A549 (cell line): ENCODE measurements at regions not wholly inside any gene's neighbourhood (a gene's known extent, or its start where the extent isn't known, plus 50 kb on each side); places are given as distances from the start of the nearest gene placed in this dataset.

ENCODE experiments used
- ATAC-seq, 2 experiments: fragments of 200-7000 bp in 1 of 2; fragments of >200 bp in 1 of 2; cut with Nextera tagmentation in 1 of 2; cut with Tn5 transposase in 1 of 2; 3 replicates each; pipeline versions ENCODE4 v1.8.0 to v1.9.1; 2018 to 2020; ENCODE audit warnings: mild to moderate bottlenecking in 1 of 2, moderate library complexity in 1 of 2
- CTCF ChIA-PET: fragments of 300-600 bp; sonication (Branson Sonifier 250); formaldehyde crosslinking; extraction: SDS; loops from one replicate; lab custom pipeline; 2021; ENCODE audit warnings: antibody characterized with exemption, inconsistent platforms; lab: Yijun Ruan, JAX
- POLR2A ChIA-PET: fragments of 350-600 bp; formaldehyde crosslinking; extraction: SDS; loops from one replicate; lab custom pipeline; 2021; ENCODE audit warnings: antibody characterized with exemption, inconsistent platforms; lab: Yijun Ruan, JAX
- DNase-seq, 2 experiments: peaks; one replicate each; pipeline versions ENCODE4 v3.0.0 to v3.0.0-alpha.2; 2011 to 2016; ENCODE audit warnings: low read depth in 1 of 2, low spot score in 1 of 2
- FAIRE-seq: peaks from 2 replicates; lab custom pipeline; 2011; peaks lifted over from hg19 to GRCh38; lab: Jason Lieb, UNC
- H3K27ac ChIP-seq, 2 experiments: fragments of >200 bp; sonication (Bioruptor Twin); formaldehyde crosslinking; 3 replicates each; pipeline ENCODE4 v1.5.1; 2016 to 2017
- H3K4me1 ChIP-seq: fragments of >200 bp; sonication (Bioruptor Twin); formaldehyde crosslinking; 3 replicates; pipeline ENCODE4 v1.6.1; 2016
- H3K4me2 ChIP-seq: fragments of >200 bp; sonication (Bioruptor Twin); formaldehyde crosslinking; 3 replicates; pipeline ENCODE4 v1.6.1; 2016
- H3K4me3 ChIP-seq: fragments of >200 bp; sonication (Bioruptor Twin); formaldehyde crosslinking; 3 replicates; pipeline ENCODE4 v1.5.1; 2016
- H3K9me3 ChIP-seq: fragments of >200 bp; sonication (Bioruptor Twin); formaldehyde crosslinking; 3 replicates; pipeline ENCODE4 v1.6.1; 2016
- BHLHE40 ChIP-seq: IDR thresholded peaks from 2 replicates; pipeline ENCODE4 v1.6.1; 2012; ENCODE audit warnings: low read depth, low read length, inconsistent platforms
- CBX2 ChIP-seq: fragments of 200-600 bp; sonication (generic); IDR thresholded peaks from 2 replicates; pipeline ENCODE4 v1.6.1; 2016; ENCODE audit warnings: low read depth, mild to moderate bottlenecking, borderline replicate concordance
- E2F6 ChIP-seq: IDR thresholded peaks from 2 replicates; pipeline ENCODE4 v1.6.1; 2012; ENCODE audit warnings: low read depth, borderline replicate concordance
- EP300 ChIP-seq, 2 experiments: fragments of >200 bp; sonication (Bioruptor Twin); formaldehyde crosslinking; IDR thresholded peaks; 2 replicates in 1 of 2; 3 replicates in 1 of 2; pipeline ENCODE4 v1.6.1; 2016 to 2017
- FOSL2 ChIP-seq, 2 experiments: fragments of 450-650 bp in 1 of 2; fragments of >200 bp in 1 of 2; sonication (Bioruptor Twin) in 1 of 2; formaldehyde crosslinking; IDR thresholded peaks; 2 replicates each; pipeline versions ENCODE4 v1.5.0 to v1.6.1; 2016 to 2020; ENCODE audit warnings: mild to moderate bottlenecking in 1 of 2, moderate library complexity in 1 of 2
- GATA3 ChIP-seq: IDR thresholded peaks from 2 replicates; pipeline ENCODE4 v1.6.1; 2012; ENCODE audit warnings: borderline replicate concordance
- HDAC2 ChIP-seq: fragments of 200-600 bp; sonication (generic); IDR thresholded peaks from 2 replicates; pipeline ENCODE4 v1.6.1; 2016
- HOXA7 ChIP-seq: fragments of 250-450 bp; sonication (Bioruptor Pico); IDR thresholded peaks from 2 replicates; pipeline ENCODE4 v1.5.0; 2020; ENCODE audit warnings: mild to moderate bottlenecking, moderate library complexity
- JUN ChIP-seq, 2 experiments: fragments of >200 bp; sonication (Bioruptor Twin); formaldehyde crosslinking; IDR thresholded peaks; 2 replicates in 1 of 2; 3 replicates in 1 of 2; pipeline ENCODE4 v1.6.1; 2016 to 2017
- MYC ChIP-seq: IDR thresholded peaks from 2 replicates; pipeline ENCODE4 v1.6.1; 2012; ENCODE audit warnings: mild to moderate bottlenecking, inconsistent platforms, low read length, improper control_type of control experiment, borderline replicate concordance
- NPAS2 ChIP-seq: fragments of 250-450 bp; sonication (Bioruptor Pico); IDR thresholded peaks from 2 replicates; pipeline ENCODE4 v1.8.0; 2022; ENCODE audit warnings: mild to moderate bottlenecking, moderate library complexity, borderline replicate concordance
- NR3C1 ChIP-seq: fragments of >200 bp; sonication (Bioruptor Twin); formaldehyde crosslinking; IDR thresholded peaks from 3 replicates; pipeline ENCODE4 v1.6.1; 2017
- PHF8 ChIP-seq: fragments of 200-600 bp; sonication (generic); IDR thresholded peaks from 2 replicates; pipeline ENCODE4 v1.6.1; 2016; ENCODE audit warnings: low read depth, mild to moderate bottlenecking, antibody characterized with exemption, moderate library complexity, borderline replicate concordance
- RAD21 ChIP-seq, 2 experiments: fragments of >200 bp in 1 of 2; sonication (Bioruptor Twin) in 1 of 2; formaldehyde crosslinking in 1 of 2; IDR thresholded peaks in 1 of 2; conservative IDR thresholded peaks in 1 of 2; 2 replicates in 1 of 2; 3 replicates in 1 of 2; pipeline ENCODE4 v1.6.1; 2012 to 2018; ENCODE audit warnings: inconsistent platforms in 1 of 2
- REST ChIP-seq: fragments of 200-600 bp; sonication (generic); IDR thresholded peaks from 2 replicates; pipeline ENCODE4 v1.6.1; 2016; ENCODE audit warnings: antibody characterized with exemption, mild to moderate bottlenecking, moderate library complexity
- SMC3 ChIP-seq: fragments of >200 bp; sonication (Bioruptor Twin); formaldehyde crosslinking; IDR thresholded peaks from 3 replicates; pipeline ENCODE4 v1.6.1; 2018; ENCODE audit warnings: inconsistent platforms
- TFCP2L1 ChIP-seq: fragments of 250-450 bp; sonication (Bioruptor Pico); IDR thresholded peaks from 2 replicates; pipeline ENCODE4 v1.5.0; 2021; ENCODE audit warnings: mild to moderate bottlenecking
- TP53 ChIP-seq: fragments of 250-450 bp; sonication (Bioruptor Pico); IDR thresholded peaks from 2 replicates; pipeline ENCODE4 v1.5.0; 2021; ENCODE audit warnings: mild to moderate bottlenecking, moderate library complexity
- ZNF302 ChIP-seq: fragments of 250-450 bp; sonication (Bioruptor Pico); IDR thresholded peaks from 2 replicates; pipeline ENCODE4 v1.9.0; 2021; ENCODE audit warnings: inconsistent platforms, mild to moderate bottlenecking, moderate library complexity
- WGBS: methylation state at CpG from one replicate; pipeline ENCODE4 v1.1.6; 2017; ENCODE audit errors: missing lambda C conversion rate; 5-methylcytosine and 5-hydroxymethylcytosine counted together
- TF ChIP-seq, protein P1 (sequence below): IDR thresholded peaks from 2 replicates; pipeline ENCODE4 v1.6.1; 2012
- TF ChIP-seq, protein P2 (sequence below): fragments of 450-650 bp; IDR thresholded peaks from 2 replicates; pipeline ENCODE4 v1.6.1; 2014; ENCODE audit warnings: antibody characterized with exemption

DNA sequence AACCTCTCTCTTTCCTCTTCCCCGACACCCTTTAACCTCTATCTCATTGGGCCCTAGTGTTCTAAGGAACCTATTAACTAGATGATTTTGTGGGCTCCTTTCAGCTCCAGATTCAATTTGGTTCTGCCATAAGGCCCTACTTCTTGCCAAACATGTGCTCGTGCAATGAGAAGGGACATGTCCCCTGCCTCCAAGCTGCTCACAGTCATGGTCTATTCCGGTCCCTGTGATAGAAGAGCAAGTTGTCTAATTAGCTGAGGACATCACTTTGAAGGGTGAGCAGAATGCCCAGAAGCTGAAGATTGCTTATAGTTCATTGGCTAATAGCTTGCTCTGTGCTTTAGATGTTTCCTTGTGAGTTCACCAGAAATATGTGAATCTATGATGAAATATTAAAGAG lies 76.2 kb downstream of the ZNF648 start:
- H3K4me2 ChIP-seq: no peak overlapping the region
- H3K4me3 ChIP-seq: no peak overlapping the region
- DNase-seq (no peak), FAIRE-seq (no peak), ATAC-seq (no peak)
- POLR2A ChIA-PET: no interaction called here
- TF ChIP-seq HDAC2: no peak
- no peak for TF ChIP-seq BHLHE40
- TF ChIP-seq TP53: no peak
- no peak for TF ChIP-seq TFCP2L1 (CRISPR knock-in tag)
- no peak for TF ChIP-seq NPAS2 (CRISPR knock-in tag)
- TF ChIP-seq HOXA7 (CRISPR knock-in tag): no peak
- TF ChIP-seq, protein P1, sequence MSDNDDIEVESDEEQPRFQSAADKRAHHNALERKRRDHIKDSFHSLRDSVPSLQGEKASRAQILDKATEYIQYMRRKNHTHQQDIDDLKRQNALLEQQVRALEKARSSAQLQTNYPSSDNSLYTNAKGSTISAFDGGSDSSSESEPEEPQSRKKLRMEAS: no peak
- TF ChIP-seq JUN (IDR thresholded peaks at IDR 0.05): no peak
- no peak for TF ChIP-seq EP300 (IDR thresholded peaks at IDR 0.05)
- no peak for TF ChIP-seq GATA3
- TF ChIP-seq RAD21 (conservative IDR thresholded peaks at IDR 0.05 in 1 of 2, IDR thresholded peaks at IDR 0.05 in 1 of 2): no peak
- TF ChIP-seq PHF8: no peak
- TF ChIP-seq, protein P2, sequence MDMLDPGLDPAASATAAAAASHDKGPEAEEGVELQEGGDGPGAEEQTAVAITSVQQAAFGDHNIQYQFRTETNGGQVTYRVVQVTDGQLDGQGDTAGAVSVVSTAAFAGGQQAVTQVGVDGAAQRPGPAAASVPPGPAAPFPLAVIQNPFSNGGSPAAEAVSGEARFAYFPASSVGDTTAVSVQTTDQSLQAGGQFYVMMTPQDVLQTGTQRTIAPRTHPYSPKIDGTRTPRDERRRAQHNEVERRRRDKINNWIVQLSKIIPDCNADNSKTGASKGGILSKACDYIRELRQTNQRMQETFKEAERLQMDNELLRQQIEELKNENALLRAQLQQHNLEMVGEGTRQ: no peak
- TF ChIP-seq NR3C1: no peak
- TF ChIP-seq MYC: no peak
- no peak overlapping the region for H3K27ac ChIP-seq
- H3K4me1 ChIP-seq: no peaks in the 10 kb centered on the region
- WGBS: 5% methylated on average over 3 of the region's 3 CpGs
- CTCF ChIA-PET: interaction anchor here (1.0 to 1.6 kb wide), 2 partner anchors 23 to 69 kb away, joined by 3 to 4 read pairs; no protein-coding TSS in a partner anchor
- no peaks in the 10 kb centered on the region for H3K9me3 ChIP-seq

DNA sequence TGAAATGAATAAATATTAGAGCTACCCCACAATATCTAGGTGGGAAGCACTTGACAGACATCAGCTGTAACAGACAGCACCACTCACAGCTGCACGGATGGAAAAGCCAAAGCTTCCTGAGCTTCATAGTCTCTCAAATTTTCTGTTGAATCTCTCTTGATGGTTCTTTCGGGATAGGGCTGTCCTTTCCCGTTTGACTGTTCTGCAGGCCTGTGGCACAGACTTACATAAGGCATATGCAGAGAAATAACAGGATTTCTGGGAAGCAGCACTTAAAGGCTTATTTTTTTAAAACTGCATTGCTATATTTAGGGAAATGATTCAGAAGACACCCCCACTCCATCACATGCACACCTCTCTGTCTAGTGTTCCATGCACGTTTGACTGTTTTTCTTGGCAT lies 77.5 kb downstream of the ZNF648 start:
- ATAC-seq (no peak), DNase-seq (no peak), FAIRE-seq (no peak)
- H3K4me2 ChIP-seq: no peak overlapping the region
- 1% methylated on average over 4 of the region's 4 CpGs for WGBS
- no peak overlapping the region for H3K27ac ChIP-seq
- ChIA-PET CTCF (no interaction called here), POLR2A (no interaction called here)
- H3K4me1 ChIP-seq: no peaks in the 10 kb centered on the region
- H3K4me3 ChIP-seq: no peak overlapping the region
- TF ChIP-seq CBX2: no peak
- no peak for TF ChIP-seq FOSL2 (IDR thresholded peaks at IDR 0.05)
- no peak for TF ChIP-seq FOSL2 (CRISPR knock-in tag; IDR thresholded peaks at IDR 0.05)
- TF ChIP-seq SMC3: no peak
- TF ChIP-seq REST: no peak
- no peak for TF ChIP-seq ZNF302 (CRISPR knock-in tag)
- TF ChIP-seq E2F6: no peak
- TF ChIP-seq NPAS2 (CRISPR knock-in tag): no peak
- H3K9me3 ChIP-seq: no peaks in the 10 kb centered on the region
